ENCODE measurements at regions not wholly inside any gene's neighbourhood (a gene's known extent, or its start where the extent isn't known, plus 50 kb on each side); places are given as distances from the start of the nearest gene placed in this dataset.
A peak's percentile ranks its signal among the peaks of the same experiment; 100 is the strongest.

DNA sequence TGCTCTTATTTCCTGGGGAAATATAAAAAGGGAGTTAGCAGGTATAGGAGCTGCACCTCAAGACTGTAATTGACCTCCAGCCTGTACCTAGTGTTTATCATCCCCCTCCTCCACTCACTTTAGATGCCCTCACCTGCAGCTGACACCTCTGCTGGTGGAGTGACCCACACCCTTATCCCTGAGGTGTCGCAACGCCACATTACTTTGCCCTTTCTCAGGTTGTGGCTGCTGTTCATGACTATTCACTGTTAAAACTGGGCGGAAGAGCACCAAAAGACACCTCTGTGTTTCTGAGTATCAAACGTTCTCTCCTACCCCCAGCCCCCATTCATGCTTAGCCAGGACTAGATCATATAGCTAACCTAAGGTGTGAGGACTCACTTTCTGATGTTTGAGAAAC lies 101.5 kb upstream of the ADAMTS3 start:
- peaks cover 12% of the 10 kb centered on the region for H3K9me3 Mint-ChIP-seq
- no peak for DNase-seq (ENCODE audit: low spot score)
- no peak overlapping the region for H3K27ac Mint-ChIP-seq
- CTCF ChIA-PET, result no interaction called here
- ATAC-seq, result no peak
- H3K4me1 Mint-ChIP-seq, result peaks cover 28% of the 10 kb centered on the region
- no peak overlapping the region for H3K4me3 Mint-ChIP-seq
- TF ChIP-seq CREB1 (CRISPR knock-in tag; IDR thresholded peaks at IDR 0.05) (no peak), RORB (CRISPR knock-in tag; IDR thresholded peaks at IDR 0.05) (no peak)
- POLR2A ChIA-PET, result interaction anchor here (1.3 kb wide), 1 partner anchor 103 kb away, joined by 3 read pairs; no protein-coding TSS in a partner anchor
- no peaks in the 10 kb centered on the region for H3K36me3 Mint-ChIP-seq
- no peaks in the 10 kb centered on the region for H3K27me3 Mint-ChIP-seq (ENCODE audit: low read depth)

DNA sequence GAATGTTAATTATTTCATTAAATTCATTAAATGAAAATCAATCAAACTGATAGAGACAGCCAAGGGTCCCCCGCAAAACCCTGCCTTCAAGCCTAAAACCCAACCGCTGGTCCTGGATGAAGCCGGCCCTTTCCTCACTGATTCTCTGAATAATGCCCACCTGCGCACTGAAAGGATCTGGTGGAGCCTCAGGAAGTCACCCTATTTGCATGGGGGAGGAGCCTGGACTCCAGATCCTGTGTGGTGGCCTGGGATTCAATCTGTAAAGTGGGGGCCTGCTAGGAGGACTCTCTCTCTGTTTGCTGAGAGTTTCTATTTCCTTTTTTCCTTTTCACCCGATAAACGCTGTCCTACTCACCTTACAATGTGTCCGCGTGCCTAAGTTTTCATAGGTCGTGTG lies 97.9 kb upstream of the ADAMTS3 start:
- CTCF ChIA-PET, result no interaction called here
- peak; percentile 64 for DNase-seq (ENCODE audit: low spot score)
- H3K9me3 Mint-ChIP-seq, result peaks cover 7% of the 10 kb centered on the region
- H3K4me3 Mint-ChIP-seq, result peak overlapping the region; percentile 38
- peak overlapping the region; percentile 62; the same call in 1 of the 2 replicates for H3K27ac Mint-ChIP-seq
- H3K4me1 Mint-ChIP-seq, result peaks cover 56% of the 10 kb centered on the region
- no peaks in the 10 kb centered on the region for H3K36me3 Mint-ChIP-seq
- H3K27me3 Mint-ChIP-seq (ENCODE audit: low read depth), result no peaks in the 10 kb centered on the region
- POLR2A ChIA-PET, result no interaction called here
- ATAC-seq, result peak; percentile 100
- no peak for TF ChIP-seq HMGA2 (CRISPR knock-in tag; IDR thresholded peaks at IDR 0.05)
- TF ChIP-seq ZNF219 (CRISPR knock-in tag; IDR thresholded peaks at IDR 0.05; ENCODE audit: borderline replicate concordance), result no peak
- no peak for TF ChIP-seq HMGXB4 (CRISPR knock-in tag; IDR thresholded peaks at IDR 0.05)
- no peak for TF ChIP-seq MXD4 (CRISPR knock-in tag; IDR thresholded peaks at IDR 0.05; ENCODE audit: borderline replicate concordance)
- TF ChIP-seq ZNF121 (CRISPR knock-in tag; IDR thresholded peaks at IDR 0.05), result no peak
- TF ChIP-seq, protein P1, sequence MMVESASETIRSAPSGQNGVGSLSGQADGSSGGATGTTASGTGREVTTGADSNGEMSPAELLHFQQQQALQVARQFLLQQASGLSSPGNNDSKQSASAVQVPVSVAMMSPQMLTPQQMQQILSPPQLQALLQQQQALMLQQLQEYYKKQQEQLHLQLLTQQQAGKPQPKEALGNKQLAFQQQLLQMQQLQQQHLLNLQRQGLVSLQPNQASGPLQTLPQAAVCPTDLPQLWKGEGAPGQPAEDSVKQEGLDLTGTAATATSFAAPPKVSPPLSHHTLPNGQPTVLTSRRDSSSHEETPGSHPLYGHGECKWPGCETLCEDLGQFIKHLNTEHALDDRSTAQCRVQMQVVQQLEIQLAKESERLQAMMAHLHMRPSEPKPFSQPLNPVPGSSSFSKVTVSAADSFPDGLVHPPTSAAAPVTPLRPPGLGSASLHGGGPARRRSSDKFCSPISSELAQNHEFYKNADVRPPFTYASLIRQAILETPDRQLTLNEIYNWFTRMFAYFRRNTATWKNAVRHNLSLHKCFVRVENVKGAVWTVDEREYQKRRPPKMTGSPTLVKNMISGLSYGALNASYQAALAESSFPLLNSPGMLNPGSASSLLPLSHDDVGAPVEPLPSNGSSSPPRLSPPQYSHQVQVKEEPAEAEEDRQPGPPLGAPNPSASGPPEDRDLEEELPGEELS (CRISPR knock-in tag; IDR thresholded peaks at IDR 0.05), result no peak
- TF ChIP-seq ZMAT4 (CRISPR knock-in tag; IDR thresholded peaks at IDR 0.05), result no peak
- no peak for TF ChIP-seq RELA (CRISPR knock-in tag; IDR thresholded peaks at IDR 0.05; ENCODE audit: borderline replicate concordance)
- TF ChIP-seq ZNF263 (CRISPR knock-in tag; IDR thresholded peaks at IDR 0.05; ENCODE audit: low read depth), result no peak
- TF ChIP-seq CTCF (IDR thresholded peaks at IDR 0.05), result no peak
- TF ChIP-seq SMAD3 (CRISPR knock-in tag; IDR thresholded peaks at IDR 0.05; ENCODE audit: borderline replicate concordance), result no peak
- TF ChIP-seq GTF2I (CRISPR knock-in tag; conservative IDR thresholded peaks at IDR 0.05), result no peak
- no peak for TF ChIP-seq ZNF396 (CRISPR knock-in tag; IDR thresholded peaks at IDR 0.05; ENCODE audit: borderline replicate concordance)
- TF ChIP-seq, protein P2, sequence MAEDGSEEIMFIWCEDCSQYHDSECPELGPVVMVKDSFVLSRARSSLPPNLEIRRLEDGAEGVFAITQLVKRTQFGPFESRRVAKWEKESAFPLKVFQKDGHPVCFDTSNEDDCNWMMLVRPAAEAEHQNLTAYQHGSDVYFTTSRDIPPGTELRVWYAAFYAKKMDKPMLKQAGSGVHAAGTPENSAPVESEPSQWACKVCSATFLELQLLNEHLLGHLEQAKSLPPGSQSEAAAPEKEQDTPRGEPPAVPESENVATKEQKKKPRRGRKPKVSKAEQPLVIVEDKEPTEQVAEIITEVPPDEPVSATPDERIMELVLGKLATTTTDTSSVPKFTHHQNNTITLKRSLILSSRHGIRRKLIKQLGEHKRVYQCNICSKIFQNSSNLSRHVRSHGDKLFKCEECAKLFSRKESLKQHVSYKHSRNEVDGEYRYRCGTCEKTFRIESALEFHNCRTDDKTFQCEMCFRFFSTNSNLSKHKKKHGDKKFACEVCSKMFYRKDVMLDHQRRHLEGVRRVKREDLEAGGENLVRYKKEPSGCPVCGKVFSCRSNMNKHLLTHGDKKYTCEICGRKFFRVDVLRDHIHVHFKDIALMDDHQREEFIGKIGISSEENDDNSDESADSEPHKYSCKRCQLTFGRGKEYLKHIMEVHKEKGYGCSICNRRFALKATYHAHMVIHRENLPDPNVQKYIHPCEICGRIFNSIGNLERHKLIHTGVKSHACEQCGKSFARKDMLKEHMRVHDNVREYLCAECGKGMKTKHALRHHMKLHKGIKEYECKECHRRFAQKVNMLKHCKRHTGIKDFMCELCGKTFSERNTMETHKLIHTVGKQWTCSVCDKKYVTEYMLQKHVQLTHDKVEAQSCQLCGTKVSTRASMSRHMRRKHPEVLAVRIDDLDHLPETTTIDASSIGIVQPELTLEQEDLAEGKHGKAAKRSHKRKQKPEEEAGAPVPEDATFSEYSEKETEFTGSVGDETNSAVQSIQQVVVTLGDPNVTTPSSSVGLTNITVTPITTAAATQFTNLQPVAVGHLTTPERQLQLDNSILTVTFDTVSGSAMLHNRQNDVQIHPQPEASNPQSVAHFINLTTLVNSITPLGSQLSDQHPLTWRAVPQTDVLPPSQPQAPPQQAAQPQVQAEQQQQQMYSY (CRISPR knock-in tag; IDR thresholded peaks at IDR 0.05), result no peak
- TF ChIP-seq ZNF232 (CRISPR knock-in tag; IDR thresholded peaks at IDR 0.05), result no peak
- TF ChIP-seq, protein P3, sequence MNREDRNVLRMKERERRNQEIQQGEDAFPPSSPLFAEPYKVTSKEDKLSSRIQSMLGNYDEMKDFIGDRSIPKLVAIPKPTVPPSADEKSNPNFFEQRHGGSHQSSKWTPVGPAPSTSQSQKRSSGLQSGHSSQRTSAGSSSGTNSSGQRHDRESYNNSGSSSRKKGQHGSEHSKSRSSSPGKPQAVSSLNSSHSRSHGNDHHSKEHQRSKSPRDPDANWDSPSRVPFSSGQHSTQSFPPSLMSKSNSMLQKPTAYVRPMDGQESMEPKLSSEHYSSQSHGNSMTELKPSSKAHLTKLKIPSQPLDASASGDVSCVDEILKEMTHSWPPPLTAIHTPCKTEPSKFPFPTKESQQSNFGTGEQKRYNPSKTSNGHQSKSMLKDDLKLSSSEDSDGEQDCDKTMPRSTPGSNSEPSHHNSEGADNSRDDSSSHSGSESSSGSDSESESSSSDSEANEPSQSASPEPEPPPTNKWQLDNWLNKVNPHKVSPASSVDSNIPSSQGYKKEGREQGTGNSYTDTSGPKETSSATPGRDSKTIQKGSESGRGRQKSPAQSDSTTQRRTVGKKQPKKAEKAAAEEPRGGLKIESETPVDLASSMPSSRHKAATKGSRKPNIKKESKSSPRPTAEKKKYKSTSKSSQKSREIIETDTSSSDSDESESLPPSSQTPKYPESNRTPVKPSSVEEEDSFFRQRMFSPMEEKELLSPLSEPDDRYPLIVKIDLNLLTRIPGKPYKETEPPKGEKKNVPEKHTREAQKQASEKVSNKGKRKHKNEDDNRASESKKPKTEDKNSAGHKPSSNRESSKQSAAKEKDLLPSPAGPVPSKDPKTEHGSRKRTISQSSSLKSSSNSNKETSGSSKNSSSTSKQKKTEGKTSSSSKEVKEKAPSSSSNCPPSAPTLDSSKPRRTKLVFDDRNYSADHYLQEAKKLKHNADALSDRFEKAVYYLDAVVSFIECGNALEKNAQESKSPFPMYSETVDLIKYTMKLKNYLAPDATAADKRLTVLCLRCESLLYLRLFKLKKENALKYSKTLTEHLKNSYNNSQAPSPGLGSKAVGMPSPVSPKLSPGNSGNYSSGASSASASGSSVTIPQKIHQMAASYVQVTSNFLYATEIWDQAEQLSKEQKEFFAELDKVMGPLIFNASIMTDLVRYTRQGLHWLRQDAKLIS (CRISPR knock-in tag; IDR thresholded peaks at IDR 0.05; ENCODE audit: borderline replicate concordance), result no peak
- TF ChIP-seq ZNF281 (CRISPR knock-in tag; IDR thresholded peaks at IDR 0.05), result no peak
- TF ChIP-seq NR2C2 (CRISPR knock-in tag; IDR thresholded peaks at IDR 0.05), result no peak

Data from WTC11 (cell line).